HepG2 (cell line): ENCODE measurements at regions not wholly inside any gene's neighbourhood (a gene's known extent, or its start where the extent isn't known, plus 50 kb on each side); places are given as distances from the start of the nearest gene placed in this dataset.

ENCODE experiments used
- ATAC-seq: fragments of 200-7000 bp; cut with Tn5 transposase; 3 replicates; pipeline ENCODE4 v1.9.1; 2020; ENCODE audit warnings: mild to moderate bottlenecking, moderate library complexity
- BruUV-seq: library from RNA; stranded (reverse); fragments of 400-500 nt; replicated peaks from 2 replicates; lab custom pipeline; 2021; lab: Mats Ljungman, UMichigan
- CTCF ChIA-PET: fragments of 300-600 bp; formaldehyde crosslinking; extraction: SDS; loops from one replicate; lab custom pipeline; 2021; ENCODE audit warnings: low total read pairs, inconsistent platforms, low intra/inter-chr PET ratio; lab: Yijun Ruan, JAX
- POLR2A ChIA-PET: fragments of 350-600 bp; sonication (Branson Sonifier 250); formaldehyde crosslinking; loops from one replicate; lab custom pipeline; 2020; ENCODE audit warnings: antibody characterized with exemption, inconsistent platforms; lab: Yijun Ruan, JAX
- DNase-seq: peaks from one replicate; pipeline ENCODE4 v3.0.0-alpha.2; 2015; ENCODE audit warnings: low spot score
- FAIRE-seq: peaks from 3 replicates; lab custom pipeline; 2011; peaks lifted over from hg19 to GRCh38; lab: Jason Lieb, UNC
- H2AFZ ChIP-seq: one replicate; pipeline ENCODE4 v1.6.1; 2011; ENCODE audit warnings: low read length, inconsistent platforms
- H3K27ac ChIP-seq: fragments of 300-600 bp; 3 replicates; pipeline ENCODE4 v1.8.0; 2011; ENCODE audit warnings: mixed run types, mild to moderate bottlenecking, mixed read lengths, low read length, inconsistent platforms; ENCODE audit not compliant: insufficient read depth; ENCODE audit errors: extremely low read length
- H3K27me3 ChIP-seq, 2 experiments: fragments of 200-600 bp in 1 of 2; 2 replicates in 1 of 2; 3 replicates in 1 of 2; pipeline versions ENCODE4 v1.6.0 to v1.8.0; 2011; ENCODE audit warnings: low read length in 2 of 2, mild to moderate bottlenecking in 2 of 2, moderate library complexity in 2 of 2, inconsistent platforms in 1 of 2; ENCODE audit not compliant: insufficient read depth in 2 of 2, control insufficient read depth in 1 of 2
- H3K36me3 ChIP-seq, 2 experiments: fragments of 200-600 bp in 1 of 2; replicated peaks in 1 of 2; 2 replicates in 1 of 2; 3 replicates in 1 of 2; pipeline versions ENCODE4 v1.5.1 to v1.8.0; 2011; ENCODE audit warnings: low read length in 2 of 2, inconsistent platforms in 1 of 2; ENCODE audit not compliant: insufficient read depth in 2 of 2, control insufficient read depth in 1 of 2
- H3K4me1 ChIP-seq: 2 replicates; pipeline ENCODE4 v1.5.1; 2012; ENCODE audit warnings: low read length, inconsistent platforms; ENCODE audit not compliant: insufficient read depth
- H3K4me2 ChIP-seq: 2 replicates; pipeline ENCODE4 v1.6.0; 2011; ENCODE audit warnings: low read depth, low read length, inconsistent platforms
- H3K4me3 ChIP-seq, 3 experiments: fragments of 200-600 bp in 1 of 3; sonication (generic), shearing (Covaris generic) in 1 of 3; replicated peaks in 1 of 3; 2 replicates each; pipeline ENCODE4 v1.5.1; 2011 to 2016; ENCODE audit warnings: low read length in 3 of 3, inconsistent platforms in 2 of 3, low read depth in 2 of 3, mild to moderate bottlenecking in 2 of 3, control low read depth in 1 of 3, mixed read lengths in 1 of 3; ENCODE audit not compliant: insufficient read depth in 1 of 3
- H3K79me2 ChIP-seq: one replicate; pipeline ENCODE4 v1.6.1; 2011; ENCODE audit warnings: low read length, inconsistent platforms; ENCODE audit not compliant: insufficient read depth
- H3K9ac ChIP-seq: 2 replicates; pipeline ENCODE4 v1.6.0; 2011; ENCODE audit warnings: mild to moderate bottlenecking, low read depth, low read length, inconsistent platforms; ENCODE audit not compliant: insufficient read depth
- H3K9me3 ChIP-seq: 2 replicates; pipeline ENCODE4 v1.5.1; 2012; ENCODE audit warnings: mild to moderate bottlenecking, low read length
- H4K20me1 ChIP-seq: 2 replicates; pipeline ENCODE4 v1.6.0; 2011; ENCODE audit warnings: inconsistent platforms, mild to moderate bottlenecking, low read length, moderate library complexity; ENCODE audit not compliant: insufficient read depth
- ARID4A ChIP-seq: sonication (generic); formaldehyde crosslinking; IDR thresholded peaks from 2 replicates; pipeline ENCODE4 v1.5.0; 2020; ENCODE audit warnings: mild to moderate bottlenecking, missing genetic modification reagents, borderline replicate concordance
- ATRX ChIP-seq: sonication (generic); formaldehyde crosslinking; IDR thresholded peaks from 2 replicates; pipeline ENCODE4 v1.4.0; 2020; ENCODE audit warnings: missing genetic modification reagents, borderline replicate concordance
- ELF1 ChIP-seq: sonication (generic); formaldehyde crosslinking; IDR thresholded peaks from 2 replicates; pipeline ENCODE4 v1.4.0; 2020; ENCODE audit warnings: missing genetic modification reagents
- MTA1 ChIP-seq: sonication (generic); formaldehyde crosslinking; IDR thresholded peaks from 2 replicates; pipeline ENCODE4 v1.4.0; 2020; ENCODE audit warnings: missing genetic modification reagents, mild to moderate bottlenecking, borderline replicate concordance
- NKX3-1 ChIP-seq: sonication (generic); formaldehyde crosslinking; IDR thresholded peaks from 2 replicates; pipeline ENCODE4 v1.5.0; 2020; ENCODE audit warnings: missing genetic modification reagents
- PRDM10 ChIP-seq: sonication (generic); formaldehyde crosslinking; IDR thresholded peaks from 2 replicates; pipeline ENCODE4 v1.4.0; 2020; ENCODE audit warnings: low read depth, missing genetic modification reagents
- SMARCC2 ChIP-seq: fragments of 450-650 bp; IDR thresholded peaks from 2 replicates; pipeline ENCODE4 v1.6.1; 2017; ENCODE audit warnings: antibody characterized with exemption, mild to moderate bottlenecking
- TMF1 ChIP-seq: sonication (generic); formaldehyde crosslinking; IDR thresholded peaks from 2 replicates; pipeline ENCODE4 v1.8.1; 2022; ENCODE audit warnings: low read depth, missing genetic modification reagents
- ZBTB1 ChIP-seq: sonication (generic); formaldehyde crosslinking; IDR thresholded peaks from 2 replicates; pipeline ENCODE4 v1.4.0; 2020; ENCODE audit warnings: missing genetic modification reagents, borderline replicate concordance
- ZNF616 ChIP-seq: sonication (generic); formaldehyde crosslinking; IDR thresholded peaks from 2 replicates; pipeline ENCODE4 v1.5.0; 2020; ENCODE audit warnings: low read depth, mild to moderate bottlenecking, missing genetic modification reagents
- ZNF670 ChIP-seq: sonication (generic); formaldehyde crosslinking; IDR thresholded peaks from 2 replicates; pipeline ENCODE4 v1.8.0; 2022; ENCODE audit warnings: mild to moderate bottlenecking, missing genetic modification reagents, borderline replicate concordance
- ZNF891 ChIP-seq: sonication (generic); formaldehyde crosslinking; IDR thresholded peaks from 2 replicates; pipeline ENCODE4 v1.5.0; 2020; ENCODE audit warnings: mild to moderate bottlenecking, missing genetic modification reagents
- in situ Hi-C: cut with HindIII; loops from 2 replicates; pipeline ENCODE4 v1.10.0; 2017; ENCODE audit warnings: low pct_unique_long_range_greater_than_20kb; ENCODE audit not compliant: extremely low pct_ligation_motif_present
- intact Hi-C: fragments of 100-400 bp; cut with micrococcal nuclease; formaldehyde crosslinking; loops from one replicate; pipeline ENCODE4 v1.10.0; 2022; ENCODE audit not compliant: unreplicated experiment

GRCh38 chr5:96013254-96013653 lies 51.6 kb upstream of the ELL2 start (continued):
- TF ChIP-seq SMARCC2: no peak
- TF ChIP-seq ATRX (CRISPR knock-in tag): no peak
- TF ChIP-seq ZNF891 (CRISPR knock-in tag): no peak
- no peak for TF ChIP-seq PRDM10 (CRISPR knock-in tag)

GRCh38 chr5:96012399-96012798 lies 50.7 kb upstream of the ELL2 start:
- Histone ChIP-seq H3K4me1 (peaks cover 18% of the 10 kb centered on the region), H3K27ac (no peak overlapping the region), H3K9ac (no peak overlapping the region), H2AFZ (no peak overlapping the region), H3K79me2 (no peaks in the 10 kb centered on the region), H4K20me1 (no peaks in the 10 kb centered on the region), H3K4me2 (no peak overlapping the region), H3K27me3 (no peaks in the 10 kb centered on the region), H3K9me3 (no peaks in the 10 kb centered on the region), H3K36me3 (no peaks in the 10 kb centered on the region), H3K4me3 (no peak overlapping the region)
- BruUV-seq: no TSS peak
- no peak for FAIRE-seq
- ATAC-seq: no peak
- no peak for DNase-seq
- ChIA-PET POLR2A (no interaction called here), CTCF (no interaction called here)
- TF ChIP-seq ZNF670 (CRISPR knock-in tag): no peak
- no peak for TF ChIP-seq MTA1 (CRISPR knock-in tag)
- no peak for TF ChIP-seq ELF1 (CRISPR knock-in tag)
- TF ChIP-seq ZNF616: no peak
- no peak for TF ChIP-seq NKX3-1
- no peak for TF ChIP-seq TMF1 (CRISPR knock-in tag)
- no peak for TF ChIP-seq ZBTB1 (CRISPR knock-in tag)
- no peak for TF ChIP-seq ARID4A (CRISPR knock-in tag)
- intact Hi-C loops (loop anchor here (10.0 kb wide), 1 partner anchor 48 kb away; the partner anchor contains the start of gene ELL2), in situ Hi-C loops (no loop called here)
